ACC112 (cell line): ENCODE measurements at regions not wholly inside any gene's neighbourhood (a gene's known extent, or its start where the extent isn't known, plus 50 kb on each side); places are given as distances from the start of the nearest gene placed in this dataset.

ENCODE experiments used
- H2AFZ ChIP-seq: fragments of 200-600 bp; sonication (generic); one replicate; pipeline ENCODE4 v1.6.0; 2017; ENCODE audit warnings: antibody characterized with exemption, low read length; ENCODE audit not compliant: unreplicated experiment
- H3K27ac ChIP-seq: fragments of 200-600 bp; sonication (generic); 2 replicates; pipeline ENCODE4 v1.5.1; 2014; ENCODE audit warnings: low read depth, mild to moderate bottlenecking, antibody characterized with exemption, low read length, moderate library complexity
- H3K27me3 ChIP-seq: fragments of 200-600 bp; sonication (generic); 2 replicates; pipeline ENCODE4 v1.6.1; 2014; ENCODE audit warnings: mild to moderate bottlenecking, antibody characterized with exemption, low read length, moderate library complexity, mixed read lengths; ENCODE audit not compliant: insufficient read depth
- H3K36me3 ChIP-seq: fragments of 200-600 bp; sonication (generic); 2 replicates; pipeline ENCODE4 v1.6.1; 2016; ENCODE audit warnings: mild to moderate bottlenecking, antibody characterized with exemption, low read length, moderate library complexity, mixed read lengths; ENCODE audit not compliant: insufficient read depth
- H3K4me1 ChIP-seq: fragments of 200-600 bp; sonication (generic); one replicate; pipeline ENCODE4 v1.6.1; 2016; ENCODE audit warnings: low read length, mixed read lengths; ENCODE audit not compliant: insufficient read depth, unreplicated experiment, control insufficient read depth
- H3K4me3 ChIP-seq: fragments of 200-600 bp; sonication (generic); 2 replicates; pipeline ENCODE4 v1.5.1; 2014; ENCODE audit warnings: mild to moderate bottlenecking, low read depth, low read length
- H3K79me2 ChIP-seq: fragments of 200-600 bp; sonication (generic); one replicate; pipeline ENCODE4 v1.6.0; 2016; ENCODE audit warnings: low read length; ENCODE audit not compliant: control insufficient read depth, unreplicated experiment, insufficient read depth

DNA sequence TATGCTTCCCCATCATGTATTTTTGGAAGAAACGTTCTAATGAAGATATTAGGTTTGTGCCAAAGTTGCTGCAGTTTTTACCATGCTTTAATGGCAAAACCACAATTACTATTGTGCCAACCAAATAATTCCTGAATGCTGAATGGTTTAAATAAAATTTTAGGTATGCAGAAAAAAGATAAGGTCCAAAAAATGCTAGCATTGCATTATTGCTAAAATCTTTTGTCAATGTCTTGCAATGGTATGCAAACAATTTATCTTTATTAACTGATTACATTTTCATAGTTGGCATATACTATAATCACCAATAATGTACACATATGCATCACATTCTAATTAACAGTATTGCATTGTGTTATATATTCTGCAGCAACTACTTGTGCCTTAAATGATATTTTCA is 1657.4 kb upstream of the IGFBP7 start:
- Histone ChIP-seq H3K27me3 (no peaks in the 10 kb centered on the region), H3K79me2 (no peaks in the 10 kb centered on the region), H3K4me3 (no peak overlapping the region), H2AFZ (no peak overlapping the region), H3K4me1 (no peaks in the 10 kb centered on the region), H3K36me3 (no peaks in the 10 kb centered on the region), H3K27ac (no peak overlapping the region)

DNA sequence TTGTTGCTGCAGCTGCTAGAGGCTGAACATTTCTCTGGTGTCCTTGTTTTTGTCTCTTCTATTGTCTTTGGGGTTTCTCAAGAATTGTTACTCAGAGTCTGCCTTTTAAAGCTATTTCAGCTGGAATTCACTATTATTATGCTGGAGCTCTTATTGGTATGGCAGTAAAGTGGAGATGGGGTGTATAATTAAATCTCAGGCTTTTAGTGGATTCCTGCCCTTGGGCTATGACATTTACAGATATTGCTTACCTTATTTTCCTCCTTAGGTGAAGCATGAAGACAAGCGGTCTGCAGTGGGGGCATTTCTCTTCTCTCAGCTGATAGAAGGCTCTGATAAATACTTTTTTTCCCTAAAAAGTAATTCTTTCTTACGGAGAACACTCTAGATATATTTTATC is 1656.6 kb upstream of the IGFBP7 start:
- Histone ChIP-seq H3K79me2 (no peaks in the 10 kb centered on the region), H3K4me3 (no peak overlapping the region), H3K4me1 (no peaks in the 10 kb centered on the region), H3K27ac (no peak overlapping the region), H3K27me3 (no peaks in the 10 kb centered on the region), H3K36me3 (no peaks in the 10 kb centered on the region), H2AFZ (no peak overlapping the region)

DNA sequence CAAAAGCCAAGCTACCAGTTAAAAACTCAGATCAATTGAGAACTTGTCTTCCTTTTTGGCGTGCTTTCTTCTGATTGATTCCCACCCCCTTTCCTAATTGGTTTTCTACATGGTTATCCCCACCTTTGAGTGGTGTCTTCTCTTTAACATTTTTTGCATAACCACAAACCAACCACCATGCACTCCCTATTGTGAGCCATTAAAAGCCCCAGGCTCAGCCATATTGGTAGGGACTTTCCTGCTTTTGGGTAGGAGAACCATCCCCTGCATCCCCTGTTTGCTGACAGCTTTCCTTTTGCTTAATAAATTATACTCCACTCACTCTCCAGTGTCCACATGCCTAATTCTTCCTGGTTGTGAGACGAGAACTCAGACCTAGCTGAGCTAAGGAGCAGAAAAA is 1651.4 kb upstream of the IGFBP7 start:
- H3K4me3 ChIP-seq: no peak overlapping the region
- no peaks in the 10 kb centered on the region for H3K36me3 ChIP-seq
- H3K4me1 ChIP-seq: no peaks in the 10 kb centered on the region
- no peak overlapping the region for H3K27ac ChIP-seq
- H3K27me3 ChIP-seq: no peaks in the 10 kb centered on the region
- H3K79me2 ChIP-seq: no peaks in the 10 kb centered on the region
- H2AFZ ChIP-seq: no peak overlapping the region

DNA sequence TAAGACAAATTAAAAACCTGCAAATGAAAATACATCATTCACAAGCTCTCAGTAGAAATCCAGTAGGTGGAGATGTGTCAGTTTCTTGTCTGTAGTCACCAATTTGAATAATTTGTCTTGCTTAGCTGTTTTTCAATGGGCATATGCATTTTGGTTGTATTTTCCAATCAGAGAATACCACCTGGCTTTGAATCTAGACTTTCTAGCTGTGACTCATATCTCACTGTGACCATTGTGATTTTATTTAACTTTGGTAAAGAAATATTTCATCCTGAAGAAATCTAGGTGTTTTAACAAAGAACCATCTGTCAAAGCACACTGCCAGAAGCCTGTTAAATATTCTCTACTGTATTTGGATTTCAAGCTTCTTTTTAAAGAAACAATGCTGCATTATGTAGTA is 1650.6 kb upstream of the IGFBP7 start:
- Histone ChIP-seq H3K4me1 (no peaks in the 10 kb centered on the region), H3K36me3 (no peaks in the 10 kb centered on the region), H3K27me3 (no peaks in the 10 kb centered on the region), H3K4me3 (no peak overlapping the region), H2AFZ (no peak overlapping the region), H3K27ac (no peak overlapping the region), H3K79me2 (no peaks in the 10 kb centered on the region)

DNA sequence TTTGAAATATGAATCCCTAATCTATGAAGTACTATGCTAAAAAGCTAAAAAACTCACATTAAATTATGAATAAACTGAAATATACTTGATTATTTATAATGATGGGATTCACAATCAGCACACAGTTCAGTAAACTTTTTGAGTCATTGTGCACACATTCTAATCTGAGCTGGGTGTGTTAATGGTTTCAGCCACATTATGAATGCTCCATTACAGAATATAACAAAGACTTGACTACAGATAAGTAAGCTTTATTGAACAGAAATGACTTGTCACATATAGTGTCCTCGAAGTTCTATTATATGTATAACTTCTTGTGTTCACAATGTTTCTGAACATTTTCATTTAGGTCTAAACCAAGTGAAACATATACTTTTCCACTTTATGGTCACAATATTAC is 1649.9 kb upstream of the IGFBP7 start:
- H2AFZ ChIP-seq: no peak overlapping the region
- no peak overlapping the region for H3K27ac ChIP-seq
- no peaks in the 10 kb centered on the region for H3K79me2 ChIP-seq
- H3K4me3 ChIP-seq: no peak overlapping the region
- H3K4me1 ChIP-seq: no peaks in the 10 kb centered on the region
- no peaks in the 10 kb centered on the region for H3K27me3 ChIP-seq
- no peaks in the 10 kb centered on the region for H3K36me3 ChIP-seq

DNA sequence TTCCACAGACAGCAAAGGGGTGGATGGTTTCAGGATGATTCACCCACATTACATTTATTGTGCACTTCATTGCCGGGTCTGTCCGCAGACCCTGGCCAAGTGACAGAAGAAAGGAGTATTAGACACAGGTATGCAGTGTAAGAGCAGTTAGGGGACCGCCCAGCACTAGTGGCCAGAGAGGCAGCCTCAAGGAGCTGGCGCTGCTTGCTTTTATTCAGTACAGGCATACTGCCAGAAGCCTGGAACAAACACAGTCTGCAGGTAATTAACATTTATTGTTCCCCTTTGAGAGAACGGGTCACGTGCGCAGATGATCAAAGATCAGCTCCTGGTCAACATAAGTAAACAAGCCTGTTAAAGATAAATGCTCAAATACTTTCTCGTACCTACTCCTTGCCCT is 1639.0 kb upstream of the IGFBP7 start:
- H2AFZ ChIP-seq: no peak overlapping the region
- H3K27me3 ChIP-seq: no peaks in the 10 kb centered on the region
- no peaks in the 10 kb centered on the region for H3K4me1 ChIP-seq
- H3K79me2 ChIP-seq: no peaks in the 10 kb centered on the region
- no peaks in the 10 kb centered on the region for H3K36me3 ChIP-seq
- no peak overlapping the region for H3K4me3 ChIP-seq
- no peak overlapping the region for H3K27ac ChIP-seq

DNA sequence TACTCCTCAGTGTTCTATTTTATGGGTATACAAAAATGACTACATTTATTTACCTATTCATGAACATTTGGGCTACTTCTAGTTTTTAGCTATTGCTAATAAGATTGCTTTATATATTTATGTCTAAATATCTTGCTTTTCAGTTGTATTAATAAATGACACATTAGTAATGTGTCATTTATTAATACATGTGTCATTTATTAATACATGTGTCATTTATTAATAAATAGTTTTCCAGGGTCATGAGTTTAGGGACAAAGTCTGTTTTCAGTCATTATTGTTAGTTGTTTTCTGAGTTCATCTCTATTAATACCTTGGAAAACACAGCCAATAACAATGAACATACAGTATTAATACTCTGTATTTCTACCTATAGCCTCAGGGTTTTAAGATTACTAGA is 1630.7 kb upstream of the IGFBP7 start:
- Histone ChIP-seq H3K4me1 (no peaks in the 10 kb centered on the region), H3K79me2 (no peaks in the 10 kb centered on the region), H3K4me3 (no peak overlapping the region), H3K27me3 (no peaks in the 10 kb centered on the region), H2AFZ (no peak overlapping the region), H3K27ac (no peak overlapping the region), H3K36me3 (no peaks in the 10 kb centered on the region)

DNA sequence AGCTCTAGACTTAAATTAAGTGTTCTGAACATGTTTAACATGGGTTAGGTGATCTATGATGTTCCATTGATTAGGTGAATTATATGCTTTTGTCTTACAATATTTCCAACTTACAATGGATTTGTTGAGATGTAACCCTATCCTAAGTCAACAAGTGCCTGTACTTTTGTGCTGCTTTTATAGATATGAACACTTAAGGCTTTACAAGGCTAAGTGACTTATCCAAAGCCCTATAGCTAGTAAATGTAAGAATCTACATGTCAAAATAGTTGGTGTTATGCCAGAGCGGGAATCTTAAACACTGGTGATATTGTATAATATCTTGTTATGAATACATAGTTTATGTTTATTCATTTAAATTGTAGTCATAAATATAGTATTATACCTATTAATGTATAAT is 1629.1 kb upstream of the IGFBP7 start:
- Histone ChIP-seq H3K4me1 (no peaks in the 10 kb centered on the region), H2AFZ (no peak overlapping the region)

DNA sequence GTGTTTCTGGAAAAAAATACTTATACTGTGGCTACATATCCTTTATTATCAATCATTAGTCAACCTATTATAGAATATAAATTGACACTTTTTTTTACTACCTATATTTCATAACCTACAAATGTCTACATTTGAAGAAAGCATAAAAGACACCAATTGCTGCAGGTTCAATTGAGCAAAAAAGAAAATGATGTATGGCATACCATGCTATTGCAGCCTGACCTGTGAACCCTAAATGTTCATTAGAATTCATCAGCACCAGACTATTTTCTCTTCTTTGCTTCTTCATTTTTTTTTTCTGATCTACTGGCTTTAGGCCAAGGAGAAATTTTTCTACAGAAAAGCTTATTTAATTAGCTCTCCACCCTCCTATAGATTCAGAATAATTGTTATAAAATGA is 1628.2 kb upstream of the IGFBP7 start:
- Histone ChIP-seq H3K27me3 (no peaks in the 10 kb centered on the region), H3K4me1 (no peaks in the 10 kb centered on the region), H3K36me3 (no peaks in the 10 kb centered on the region), H2AFZ (no peak overlapping the region), H3K79me2 (no peaks in the 10 kb centered on the region), H3K4me3 (no peak overlapping the region), H3K27ac (no peak overlapping the region)

More for the DNA sequence above, 1629.1 kb upstream of the IGFBP7 start:
- H3K79me2 ChIP-seq: no peaks in the 10 kb centered on the region
- no peak overlapping the region for H3K27ac ChIP-seq
- no peaks in the 10 kb centered on the region for H3K27me3 ChIP-seq
- no peak overlapping the region for H3K4me3 ChIP-seq
- H3K36me3 ChIP-seq: no peaks in the 10 kb centered on the region

DNA sequence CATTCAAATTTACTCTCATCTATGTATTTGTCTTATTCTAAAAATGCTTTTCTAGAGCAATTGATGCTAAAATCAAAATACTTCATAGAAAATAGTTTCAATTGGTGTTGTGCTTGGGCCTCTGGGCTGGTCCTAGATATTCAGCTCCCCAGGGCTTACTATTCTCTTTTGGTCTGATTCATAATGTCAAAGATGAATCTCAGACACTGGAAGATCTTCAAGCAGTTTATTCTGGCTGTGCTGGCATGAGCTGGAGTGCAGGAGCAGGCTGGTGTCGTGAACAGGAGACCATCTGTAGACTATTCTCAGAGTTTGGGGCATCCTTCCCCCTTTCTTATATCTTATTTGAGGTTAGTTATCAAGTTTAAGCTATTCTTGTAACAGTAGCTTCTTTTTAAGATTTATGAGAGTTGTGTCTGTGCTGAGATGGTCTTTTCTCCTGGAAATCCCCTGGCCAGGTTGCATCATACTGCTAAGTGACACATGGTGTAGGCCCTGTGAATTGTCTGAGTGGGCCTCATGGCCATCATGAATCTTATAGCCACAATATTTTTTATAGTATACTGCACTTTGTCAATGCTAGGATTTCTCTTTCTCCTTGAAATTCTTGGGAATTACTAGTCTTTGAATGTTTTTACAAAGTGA is 1624.0 kb upstream of the IGFBP7 start:
- Histone ChIP-seq H2AFZ (no peak overlapping the region), H3K27me3 (no peaks in the 10 kb centered on the region), H3K4me3 (no peak overlapping the region), H3K36me3 (no peaks in the 10 kb centered on the region), H3K27ac (no peak overlapping the region), H3K79me2 (no peaks in the 10 kb centered on the region), H3K4me1 (no peaks in the 10 kb centered on the region)

DNA sequence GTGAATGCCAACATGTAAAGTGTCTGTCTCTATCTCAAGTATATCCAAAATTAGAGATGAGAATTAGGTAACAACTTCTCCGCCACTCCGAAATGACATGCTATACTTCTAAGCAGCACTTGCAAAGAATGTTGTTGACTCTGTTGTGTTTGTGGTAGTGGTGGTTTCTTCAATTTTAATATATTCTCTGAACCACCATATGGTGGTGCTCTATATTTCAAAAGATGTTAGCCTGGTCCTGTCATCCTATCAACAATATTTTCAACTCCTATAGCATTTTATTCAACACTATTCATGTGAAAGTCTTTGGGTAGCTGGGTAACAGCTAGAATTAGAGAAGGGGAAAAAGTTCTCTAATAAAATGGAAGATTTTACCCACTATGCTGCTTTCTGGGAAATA is 1622.8 kb upstream of the IGFBP7 start:
- H3K27ac ChIP-seq: no peak overlapping the region
- no peaks in the 10 kb centered on the region for H3K27me3 ChIP-seq
- H2AFZ ChIP-seq: no peak overlapping the region
- no peak overlapping the region for H3K4me3 ChIP-seq
- H3K36me3 ChIP-seq: no peaks in the 10 kb centered on the region
- H3K4me1 ChIP-seq: no peaks in the 10 kb centered on the region
- no peaks in the 10 kb centered on the region for H3K79me2 ChIP-seq
